Osteoblast (primary cell): ENCODE measurements at regions not wholly inside any gene's neighbourhood (a gene's known extent, or its start where the extent isn't known, plus 50 kb on each side); places are given as distances from the start of the nearest gene placed in this dataset.

Source experiments
- DNase-seq: peaks from one replicate; pipeline ENCODE4 v3.0.0; 2011; ENCODE audit warnings: low spot score, mixed read lengths; ENCODE audit not compliant: insufficient read length; ENCODE audit errors: missing footprints
- H2AFZ ChIP-seq: 2 replicates; pipeline ENCODE4 v1.6.0; 2011; ENCODE audit warnings: mild to moderate bottlenecking, low read length
- H3K27ac ChIP-seq: 2 replicates; pipeline ENCODE4 v1.5.1; 2011; ENCODE audit warnings: mild to moderate bottlenecking, low read depth, low read length, moderate library complexity
- H3K27me3 ChIP-seq: 2 replicates; pipeline ENCODE4 v1.6.0; 2012; ENCODE audit warnings: mild to moderate bottlenecking, control low read depth, inconsistent platforms, low read length, moderate library complexity; ENCODE audit not compliant: insufficient read depth
- H3K36me3 ChIP-seq: 2 replicates; pipeline ENCODE4 v1.5.1; 2011; ENCODE audit warnings: mild to moderate bottlenecking, low read length, control low read depth, moderate library complexity; ENCODE audit not compliant: insufficient read depth
- H3K4me1 ChIP-seq: 2 replicates; pipeline ENCODE4 v1.5.1; 2011; ENCODE audit warnings: mild to moderate bottlenecking, low read length, control low read depth, moderate library complexity; ENCODE audit not compliant: insufficient read depth
- H3K4me2 ChIP-seq: 2 replicates; pipeline ENCODE4 v1.6.0; 2011; ENCODE audit warnings: mild to moderate bottlenecking, low read length; ENCODE audit not compliant: insufficient read depth
- H3K4me3 ChIP-seq: fragments of 200-600 bp; sonication (generic); 3 replicates; pipeline ENCODE4 v1.5.1; 2012; ENCODE audit warnings: mild to moderate bottlenecking, low read length, inconsistent platforms; ENCODE audit not compliant: insufficient read depth
- H3K79me2 ChIP-seq: 2 replicates; pipeline ENCODE4 v1.6.0; 2012; ENCODE audit warnings: mild to moderate bottlenecking, low read length, control low read depth, inconsistent platforms; ENCODE audit not compliant: insufficient read depth
- H3K9me3 ChIP-seq: 2 replicates; pipeline ENCODE4 v1.5.1; 2011; ENCODE audit warnings: low read depth, low read length, control low read depth
- H4K20me1 ChIP-seq: 2 replicates; pipeline ENCODE4 v1.6.0; 2012; ENCODE audit warnings: mild to moderate bottlenecking, low read length, control low read depth; ENCODE audit not compliant: insufficient read depth
- TF ChIP-seq, protein P1 (sequence below): IDR thresholded peaks from 2 replicates; pipeline ENCODE4 v1.5.1; 2011; ENCODE audit warnings: mild to moderate bottlenecking, low read depth, low read length, moderate library complexity; ENCODE audit errors: extremely low read depth

DNA sequence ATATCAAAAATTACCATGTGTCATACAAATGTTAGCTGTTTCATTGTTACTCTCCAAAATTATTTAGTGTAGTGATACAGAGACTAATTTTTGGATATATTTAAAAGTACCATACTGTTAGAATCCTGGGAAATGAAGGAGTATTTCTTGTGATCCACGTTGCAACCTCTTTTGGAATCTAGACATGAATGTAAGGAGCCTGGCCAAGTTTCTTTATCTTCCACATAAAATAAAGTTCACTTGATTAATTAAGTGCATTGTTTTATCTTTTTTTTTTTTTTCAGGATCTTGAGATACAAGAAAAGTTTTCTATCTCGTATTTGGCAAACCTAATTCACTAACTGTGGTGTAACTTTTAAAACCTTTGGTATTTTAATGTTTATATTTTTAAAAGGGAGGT lies 270.7 kb downstream of the SOX4 start:
- no peaks in the 10 kb centered on the region for H3K9me3 ChIP-seq
- no peak for DNase-seq
- H3K36me3 ChIP-seq, result no peaks in the 10 kb centered on the region
- no peaks in the 10 kb centered on the region for H3K27me3 ChIP-seq
- no peak overlapping the region for H3K4me3 ChIP-seq
- H3K27ac ChIP-seq, result no peak overlapping the region
- H2AFZ ChIP-seq, result no peak overlapping the region
- H4K20me1 ChIP-seq, result no peaks in the 10 kb centered on the region
- no peak overlapping the region for H3K4me2 ChIP-seq
- H3K4me1 ChIP-seq, result no peaks in the 10 kb centered on the region
- H3K79me2 ChIP-seq, result no peaks in the 10 kb centered on the region
- TF ChIP-seq, protein P1, sequence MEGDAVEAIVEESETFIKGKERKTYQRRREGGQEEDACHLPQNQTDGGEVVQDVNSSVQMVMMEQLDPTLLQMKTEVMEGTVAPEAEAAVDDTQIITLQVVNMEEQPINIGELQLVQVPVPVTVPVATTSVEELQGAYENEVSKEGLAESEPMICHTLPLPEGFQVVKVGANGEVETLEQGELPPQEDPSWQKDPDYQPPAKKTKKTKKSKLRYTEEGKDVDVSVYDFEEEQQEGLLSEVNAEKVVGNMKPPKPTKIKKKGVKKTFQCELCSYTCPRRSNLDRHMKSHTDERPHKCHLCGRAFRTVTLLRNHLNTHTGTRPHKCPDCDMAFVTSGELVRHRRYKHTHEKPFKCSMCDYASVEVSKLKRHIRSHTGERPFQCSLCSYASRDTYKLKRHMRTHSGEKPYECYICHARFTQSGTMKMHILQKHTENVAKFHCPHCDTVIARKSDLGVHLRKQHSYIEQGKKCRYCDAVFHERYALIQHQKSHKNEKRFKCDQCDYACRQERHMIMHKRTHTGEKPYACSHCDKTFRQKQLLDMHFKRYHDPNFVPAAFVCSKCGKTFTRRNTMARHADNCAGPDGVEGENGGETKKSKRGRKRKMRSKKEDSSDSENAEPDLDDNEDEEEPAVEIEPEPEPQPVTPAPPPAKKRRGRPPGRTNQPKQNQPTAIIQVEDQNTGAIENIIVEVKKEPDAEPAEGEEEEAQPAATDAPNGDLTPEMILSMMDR, result no peak

DNA sequence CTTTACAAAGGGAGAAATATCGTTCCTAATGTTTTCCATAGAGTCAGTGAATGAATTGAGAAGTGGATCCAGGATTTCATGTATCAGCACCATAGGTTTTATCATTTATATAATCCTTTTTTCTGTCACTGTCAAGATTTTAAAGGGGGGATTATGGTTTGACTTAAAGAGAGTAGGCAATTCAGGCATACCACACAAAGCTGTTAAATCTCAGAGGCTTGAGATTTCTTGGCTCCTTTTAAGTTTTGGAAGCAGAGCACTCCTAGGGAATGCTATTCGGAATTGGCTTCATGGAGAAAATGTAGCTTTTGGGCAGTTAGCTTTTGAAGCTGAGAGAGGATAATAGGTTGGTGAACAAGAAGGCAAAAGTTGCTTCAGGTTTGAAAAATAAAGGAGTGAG lies 274.7 kb downstream of the SOX4 start:
- Histone ChIP-seq H3K27me3 (no peaks in the 10 kb centered on the region), H3K4me1 (peaks cover 5% of the 10 kb centered on the region), H3K79me2 (no peaks in the 10 kb centered on the region), H3K36me3 (no peaks in the 10 kb centered on the region), H3K4me3 (no peak overlapping the region), H3K9me3 (no peaks in the 10 kb centered on the region), H2AFZ (no peak overlapping the region), H3K4me2 (no peak overlapping the region), H3K27ac (no peak overlapping the region), H4K20me1 (no peaks in the 10 kb centered on the region)
- no peak for DNase-seq
- TF ChIP-seq, protein P1, result no peak

- no peaks in the 10 kb centered on the region for H3K36me3 ChIP-seq
- H3K4me1 ChIP-seq, result peaks cover 14% of the 10 kb centered on the region
- no peaks in the 10 kb centered on the region for H3K27me3 ChIP-seq
- H3K9me3 ChIP-seq, result no peaks in the 10 kb centered on the region
- H2AFZ ChIP-seq, result no peak overlapping the region
- H4K20me1 ChIP-seq, result no peaks in the 10 kb centered on the region
- no peak for DNase-seq
- TF ChIP-seq, protein P1, result no peak
- H3K79me2 ChIP-seq, result no peaks in the 10 kb centered on the region
- no peak overlapping the region for H3K27ac ChIP-seq
- no peak overlapping the region for H3K4me3 ChIP-seq
- no peak overlapping the region for H3K4me2 ChIP-seq
Measured at GRCh38 chr6:21869085-21869771, 275.7 kb downstream of the SOX4 start.

- TF ChIP-seq, protein P1, result no peak
- no peak overlapping the region for H3K4me2 ChIP-seq
- no peaks in the 10 kb centered on the region for H4K20me1 ChIP-seq
- H3K4me3 ChIP-seq, result no peak overlapping the region
- peaks cover 14% of the 10 kb centered on the region for H3K4me1 ChIP-seq
- DNase-seq, result no peak
- no peaks in the 10 kb centered on the region for H3K79me2 ChIP-seq
- no peaks in the 10 kb centered on the region for H3K27me3 ChIP-seq
- H3K36me3 ChIP-seq, result no peaks in the 10 kb centered on the region
- no peak overlapping the region for H3K27ac ChIP-seq
- H2AFZ ChIP-seq, result no peak overlapping the region
- H3K9me3 ChIP-seq, result no peaks in the 10 kb centered on the region
Measured at GRCh38 chr6:21870076-21870730, 276.7 kb downstream of the SOX4 start.
